ENCODE measurements at regions not wholly inside any gene's neighbourhood (a gene's known extent, or its start where the extent isn't known, plus 50 kb on each side); places are given as distances from the start of the nearest gene placed in this dataset.
"Not testable (repeated sequence)": the region's sequence is repeated elsewhere in the genome, so short reads cannot be mapped to it uniquely, and the experiment has no call there.

DNA sequence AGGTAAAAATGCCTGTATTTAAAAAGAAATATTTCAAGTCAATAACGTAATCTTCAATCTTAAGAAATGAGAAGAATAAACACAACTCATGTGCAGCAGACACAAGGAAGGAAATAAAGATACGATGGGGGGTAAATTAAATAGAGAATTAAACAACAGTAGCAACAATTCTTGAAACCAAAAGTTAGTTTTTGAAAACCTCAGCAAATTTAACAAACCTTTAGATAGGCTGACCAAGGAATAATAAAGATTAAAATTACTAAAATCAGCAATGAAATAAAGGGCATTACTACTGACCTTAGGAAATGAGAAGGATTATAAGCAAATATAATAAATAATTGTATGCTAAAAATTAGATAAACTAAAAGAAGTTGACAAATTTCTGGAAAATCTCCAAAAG is 178.9 kb downstream of the RTP5 start:
- no peak for DNase-seq (ENCODE audit: low spot score)

DNA sequence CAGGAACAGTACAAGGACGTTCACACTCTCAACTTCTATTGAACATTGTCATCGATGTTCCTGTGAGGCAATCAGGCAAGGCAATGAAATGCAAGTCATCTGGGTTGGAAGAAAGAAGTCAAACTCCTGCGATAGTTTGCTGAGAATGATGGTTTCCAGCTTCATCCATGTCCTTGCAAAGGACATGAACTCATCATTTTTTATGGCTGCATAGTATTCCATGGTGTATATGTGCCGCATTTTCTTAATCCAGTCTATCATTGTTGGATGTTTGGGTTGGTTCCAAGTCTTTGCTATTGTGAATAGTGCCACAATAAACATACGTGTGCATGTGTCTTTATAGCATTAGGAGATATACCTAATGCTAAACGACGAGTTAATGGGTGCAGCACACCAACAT is 180.0 kb downstream of the RTP5 start:
- DNase-seq (ENCODE audit: low spot score) = not testable (repeated sequence)

DNA sequence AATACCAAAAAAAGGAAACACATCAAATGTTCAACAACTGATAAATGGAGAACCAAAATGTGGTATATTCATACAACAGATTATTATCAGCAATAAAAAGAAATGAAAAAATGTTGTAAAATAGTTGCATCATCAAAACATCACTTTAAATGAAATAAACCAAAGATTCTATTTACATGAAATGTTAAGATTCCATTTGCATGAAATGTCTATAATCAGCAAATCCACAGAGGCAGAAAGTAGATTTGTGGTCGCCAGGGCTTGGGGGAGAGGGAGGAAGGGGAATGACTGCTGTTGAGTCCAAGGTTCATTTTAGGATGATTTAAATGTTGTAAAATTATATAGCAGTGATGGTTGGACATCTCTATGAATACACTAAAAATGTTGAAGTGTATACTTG is 181.9 kb downstream of the RTP5 start:
- no peak for DNase-seq (ENCODE audit: low spot score)

DNA sequence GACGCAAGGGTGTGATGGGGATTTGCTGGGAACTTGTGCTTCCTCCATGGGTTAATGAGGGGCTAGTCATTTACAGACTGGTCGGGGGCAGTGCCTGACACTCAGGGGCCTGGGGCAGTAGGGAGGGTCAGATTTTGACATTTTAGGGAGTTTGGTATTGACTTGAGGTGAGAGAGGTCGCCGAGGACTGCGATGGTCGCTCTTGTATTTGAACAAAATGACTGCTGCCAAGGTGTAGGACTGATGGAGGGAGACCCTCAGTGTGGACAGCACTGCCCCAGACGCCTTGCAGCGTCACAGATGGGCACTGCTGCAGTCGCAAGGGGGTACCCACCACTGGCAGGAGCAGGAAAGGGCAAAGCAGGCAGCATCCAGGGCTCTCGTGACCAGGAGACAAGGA is 182.9 kb downstream of the RTP5 start:
- DNase-seq (ENCODE audit: low spot score) = peak; percentile 22

DNA sequence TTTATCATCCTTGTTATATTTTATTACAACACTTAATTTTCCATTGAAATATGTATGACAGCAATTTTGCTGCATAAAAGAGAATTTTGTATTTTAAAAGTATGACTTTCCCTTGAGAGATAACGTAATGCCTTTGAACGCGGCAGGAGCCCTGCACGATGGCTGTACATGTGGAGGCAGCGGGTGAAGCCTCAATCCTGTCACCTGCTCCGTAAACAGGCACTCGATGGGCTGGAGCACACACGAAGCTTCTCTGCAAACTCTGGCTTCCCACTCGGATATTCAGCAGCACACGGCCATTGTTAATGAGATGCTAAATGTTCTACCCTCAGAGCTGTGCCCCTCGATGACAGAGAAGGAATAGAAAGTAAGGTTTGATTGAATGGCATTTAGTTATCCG is 184.4 kb downstream of the RTP5 start:
- DNase-seq (ENCODE audit: low spot score) = no peak

DNA sequence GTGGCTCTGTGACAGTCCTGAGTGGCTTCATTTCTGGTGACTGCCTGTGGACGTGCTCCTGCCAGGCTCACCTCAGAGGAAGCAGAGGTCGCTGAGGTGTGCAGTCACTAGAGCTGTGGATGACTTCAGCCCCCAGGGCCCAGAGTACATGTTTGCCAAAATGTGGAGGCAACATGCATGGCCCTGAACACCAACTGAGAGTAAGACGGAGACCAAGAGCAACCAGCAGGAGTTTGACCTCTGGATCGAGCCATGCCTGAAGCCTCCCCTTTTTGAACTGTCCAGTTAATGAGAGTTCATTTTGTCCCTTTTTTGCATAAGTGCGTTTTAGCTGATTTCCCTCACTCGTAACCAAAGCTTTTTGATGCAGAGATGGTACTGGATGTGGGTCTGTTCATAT is 184.9 kb downstream of the RTP5 start:
- DNase-seq (ENCODE audit: low spot score) = no peak

DNA sequence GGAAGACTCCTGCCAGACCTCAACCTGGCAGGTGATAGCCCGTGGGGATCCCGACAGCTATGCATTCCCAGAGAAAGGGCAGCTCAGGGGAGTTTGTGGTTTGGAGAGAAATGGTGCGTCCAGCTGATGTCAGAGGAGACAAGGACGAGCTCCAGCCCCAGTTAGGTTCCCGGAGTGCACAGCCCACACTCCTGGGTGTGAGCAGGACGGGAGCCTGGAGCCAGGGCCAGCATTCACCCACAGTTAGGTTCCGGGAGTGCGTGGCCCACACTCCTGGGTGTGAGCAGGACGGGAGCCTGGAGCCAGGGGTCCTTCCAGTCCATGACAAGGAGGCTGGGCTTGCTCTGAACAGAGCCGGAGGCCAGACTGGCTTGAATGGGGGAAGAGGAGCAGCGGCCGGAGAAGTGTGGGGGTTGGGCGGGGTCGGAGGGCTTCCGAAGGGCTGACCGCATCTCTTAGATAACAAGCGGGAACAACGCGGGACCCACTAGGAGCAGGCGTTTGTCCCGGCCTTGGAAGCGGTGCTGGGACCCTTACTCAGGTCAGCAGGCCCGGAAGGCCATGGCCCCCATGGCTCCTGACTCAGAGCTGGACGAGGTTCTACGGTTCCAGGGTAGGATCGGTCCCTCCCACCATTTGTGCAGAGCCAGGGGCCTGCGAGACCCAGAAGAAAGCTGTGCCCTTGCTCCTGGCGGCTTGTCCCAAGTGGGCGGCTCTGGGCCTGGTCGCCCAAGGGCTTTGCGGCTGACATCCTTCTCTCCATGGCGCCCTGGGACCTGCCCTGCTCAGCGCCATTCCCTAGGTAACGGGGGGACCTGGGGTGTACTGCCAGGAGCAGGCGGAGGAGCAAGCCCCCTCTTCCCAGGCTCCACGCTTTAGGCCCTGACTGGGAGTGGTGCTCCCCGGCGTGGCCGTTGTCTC is 185.6 kb downstream of the RTP5 start:
- no peak for DNase-seq (ENCODE audit: low spot score)

DNA sequence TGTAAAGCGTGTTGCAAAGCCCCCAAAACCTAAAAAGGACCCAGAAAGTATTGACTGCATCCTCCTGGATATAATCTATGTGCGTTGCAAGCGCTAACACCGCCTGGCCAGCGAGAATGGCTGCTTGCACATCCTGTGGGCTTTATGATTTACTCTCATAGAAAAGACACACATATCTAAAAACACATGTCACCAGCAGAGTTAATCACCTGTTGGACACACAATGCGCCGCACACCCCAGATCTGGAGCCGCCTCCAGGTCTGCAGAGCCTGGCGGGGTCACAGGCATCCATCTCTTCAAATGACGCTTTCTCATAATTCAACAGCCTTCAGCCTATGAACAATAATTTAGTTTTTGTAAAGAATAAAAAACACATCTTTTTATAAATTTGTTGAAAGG is 186.5 kb downstream of the RTP5 start:
- no peak for DNase-seq (ENCODE audit: low spot score)

DNA sequence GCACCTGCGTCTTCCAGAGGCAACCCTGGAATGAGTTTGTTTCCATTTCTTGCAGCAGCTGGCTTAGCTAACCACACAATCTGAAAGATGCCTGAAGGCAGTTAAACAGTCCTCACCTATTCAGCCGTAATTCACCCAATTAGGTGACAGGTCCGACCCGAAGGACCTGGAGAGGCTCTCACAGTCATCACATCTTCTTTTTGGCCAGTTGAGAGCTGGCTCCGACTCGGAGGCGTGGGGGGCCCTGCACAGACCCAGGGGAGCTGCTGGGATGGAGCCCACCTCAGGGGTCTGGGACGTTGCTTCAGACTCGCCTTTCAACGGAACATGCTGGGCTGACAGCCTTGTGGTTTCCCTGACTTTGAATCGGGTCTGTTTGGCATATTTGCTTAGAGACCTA is 187.3 kb downstream of the RTP5 start:
- no peak for DNase-seq (ENCODE audit: low spot score)

DNA sequence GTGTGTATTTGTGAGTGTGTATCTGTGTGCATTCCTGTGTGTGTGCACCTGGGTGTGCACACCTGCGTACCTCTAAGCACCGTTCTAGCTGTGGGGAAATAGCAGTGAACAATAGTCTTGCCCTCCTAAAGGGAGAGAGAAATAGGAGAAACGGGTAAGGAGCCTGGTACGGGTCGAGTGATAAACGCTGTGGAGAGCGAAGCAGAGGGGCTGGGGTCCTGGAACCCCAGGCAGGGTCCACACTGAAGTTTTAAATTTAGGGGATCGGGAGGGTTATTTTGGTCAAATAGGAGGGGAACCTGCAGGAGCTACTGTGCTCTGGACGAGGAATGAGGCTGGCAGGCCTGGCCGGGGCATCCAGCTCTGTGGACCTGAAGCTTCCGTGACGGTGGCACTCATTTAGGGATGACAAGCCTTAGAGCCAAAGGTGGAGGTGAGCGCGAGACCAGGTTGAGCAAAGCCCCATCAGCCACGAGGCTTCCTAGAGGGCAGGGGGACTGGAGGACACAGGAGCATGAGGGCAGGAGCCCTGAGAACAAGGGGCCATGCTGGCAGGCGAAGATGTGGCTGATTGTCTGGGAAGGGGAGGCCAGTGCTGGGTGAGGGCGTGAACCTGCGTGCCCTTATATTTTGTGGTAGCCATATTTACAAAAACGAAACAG is 188.0 kb downstream of the RTP5 start:
- DNase-seq (ENCODE audit: low spot score) = no peak

DNA sequence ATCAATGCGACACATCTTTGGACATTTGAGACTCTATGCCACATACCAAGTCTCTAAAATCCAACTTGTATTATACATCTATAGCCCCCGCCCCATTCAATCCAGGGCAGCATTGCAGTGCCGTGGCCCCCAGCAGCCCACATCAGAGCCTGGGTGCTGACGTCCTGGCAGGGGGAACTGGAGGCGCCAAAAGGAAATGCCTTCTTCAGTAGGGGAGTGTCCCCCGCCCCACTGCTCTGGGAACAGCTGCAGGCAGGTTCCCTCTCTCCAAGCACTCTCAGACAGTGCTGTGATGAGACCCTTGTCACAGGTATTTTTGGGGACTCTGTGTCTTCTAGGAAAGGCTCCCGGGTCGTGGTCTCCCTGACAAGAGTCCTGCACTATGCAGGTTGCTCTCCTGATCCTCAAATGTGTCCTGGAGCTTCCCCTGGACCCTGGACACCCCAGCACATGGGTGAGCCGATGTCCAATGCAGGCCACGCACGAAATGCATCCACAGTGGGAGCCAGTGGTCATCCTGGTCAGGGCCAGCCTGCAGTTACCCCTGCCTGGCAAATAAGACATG is 188.7 kb downstream of the RTP5 start:
- DNase-seq (ENCODE audit: low spot score) = no peak

DNA sequence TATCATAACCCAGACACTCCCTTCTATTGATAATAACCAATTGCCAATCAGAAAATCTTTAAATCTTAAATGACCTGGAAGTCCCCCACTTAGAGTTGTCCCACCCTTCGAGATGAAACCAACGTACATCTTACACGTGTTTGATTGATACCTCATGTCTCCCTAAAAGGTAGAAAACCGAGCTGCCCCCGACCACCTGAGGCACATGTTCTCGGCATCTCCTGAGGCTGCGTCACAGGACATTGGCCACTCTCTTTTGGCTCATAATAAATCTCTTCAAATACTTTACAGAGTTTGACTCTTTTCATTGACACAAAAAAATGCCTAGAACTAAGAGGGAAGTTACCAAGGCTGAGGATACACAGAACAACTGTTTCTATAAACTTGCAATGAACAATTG is 190.0 kb downstream of the RTP5 start:
- no peak for DNase-seq (ENCODE audit: low spot score)

DNA sequence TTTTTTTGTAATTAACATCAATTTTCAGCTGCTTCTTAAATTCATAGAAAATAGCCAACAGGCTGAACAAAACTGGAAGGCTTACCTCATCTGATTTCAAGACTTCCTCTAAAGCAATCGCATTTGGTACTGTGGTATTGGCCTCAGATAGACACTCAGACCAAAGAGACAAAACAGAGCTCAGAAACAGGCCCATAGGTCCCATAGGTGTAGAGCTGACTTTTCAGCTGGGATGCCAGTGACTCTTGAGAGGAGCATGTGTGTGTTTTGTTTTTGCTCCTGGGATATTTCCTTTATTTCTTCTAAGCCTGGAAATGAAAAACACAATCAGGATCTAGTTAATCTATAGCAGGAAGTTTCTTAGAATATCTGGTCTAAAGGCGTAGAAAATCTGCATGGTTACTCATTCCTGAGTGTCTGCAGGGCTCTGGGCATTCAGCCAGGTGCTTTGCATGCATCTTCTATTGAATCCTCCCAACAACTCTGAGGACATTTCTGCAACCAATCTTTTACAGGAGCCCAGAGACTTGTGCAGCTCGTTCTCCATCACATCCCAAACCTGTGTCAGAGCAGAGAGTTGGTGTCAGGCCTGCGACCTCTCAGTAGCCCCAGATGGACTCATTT is 190.8 kb downstream of the RTP5 start:
- no peak for DNase-seq (ENCODE audit: low spot score)

DNA sequence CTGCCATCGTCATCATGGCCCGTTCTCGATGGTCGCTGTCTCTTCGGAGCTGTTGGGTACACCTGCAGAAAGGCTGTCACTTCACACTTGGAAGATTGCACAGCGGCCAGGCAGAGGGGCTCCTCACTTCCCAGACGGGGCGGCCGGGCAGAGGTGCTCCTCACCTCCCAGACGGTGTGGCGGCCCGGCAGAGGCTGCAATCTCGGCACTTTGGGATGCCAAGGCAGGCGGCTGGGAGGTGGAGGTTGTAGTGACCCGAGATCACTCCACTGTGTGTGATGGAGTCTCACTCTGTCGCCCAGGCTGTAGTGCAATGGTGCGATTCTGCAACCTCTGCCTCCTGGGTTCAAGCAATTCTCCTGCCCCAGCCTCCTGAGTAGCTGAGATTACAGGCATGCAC is 192.4 kb downstream of the RTP5 start:
- DNase-seq (ENCODE audit: low spot score) = not testable (repeated sequence)

DNA sequence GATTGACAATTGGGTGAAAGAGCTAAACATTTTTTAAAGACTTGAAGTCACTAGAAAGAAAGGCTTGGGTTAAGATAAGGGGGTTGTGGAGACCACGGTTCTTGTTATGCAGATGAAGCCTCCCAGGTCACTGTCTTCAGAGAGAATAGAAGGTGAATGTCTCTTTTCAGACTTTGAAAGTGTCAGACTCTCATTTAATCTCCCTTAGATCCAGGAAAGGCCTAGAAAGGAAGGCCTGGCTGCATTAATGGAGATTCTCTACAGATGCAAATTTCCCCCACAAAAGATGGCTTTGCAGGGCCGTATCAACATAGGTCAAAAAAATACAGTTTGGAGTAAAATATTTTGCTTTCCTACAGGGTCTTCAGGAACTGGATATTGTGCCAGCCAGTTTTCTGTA is 193.9 kb downstream of the RTP5 start:
- DNase-seq (ENCODE audit: low spot score) = no peak

DNA sequence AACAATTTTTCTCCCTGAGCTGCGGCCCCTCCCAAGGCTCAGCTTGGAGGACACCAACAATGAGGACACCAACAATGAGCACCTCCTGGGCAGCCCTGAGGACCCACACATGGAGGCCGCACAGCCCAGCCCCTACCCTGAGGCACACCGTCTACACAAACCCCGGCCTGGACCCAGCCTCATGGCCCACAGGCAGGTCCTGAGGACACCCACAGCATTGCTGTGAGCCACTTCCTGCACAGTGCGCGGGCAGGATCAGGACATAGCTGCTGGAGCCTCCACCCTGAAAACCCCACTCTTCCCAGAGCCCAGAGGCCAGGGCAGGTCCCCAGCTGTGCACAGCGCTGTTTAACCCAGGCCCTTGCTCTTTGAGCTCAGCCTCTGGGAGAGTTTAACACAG is 194.3 kb downstream of the RTP5 start:
- no peak for DNase-seq (ENCODE audit: low spot score)

DNA sequence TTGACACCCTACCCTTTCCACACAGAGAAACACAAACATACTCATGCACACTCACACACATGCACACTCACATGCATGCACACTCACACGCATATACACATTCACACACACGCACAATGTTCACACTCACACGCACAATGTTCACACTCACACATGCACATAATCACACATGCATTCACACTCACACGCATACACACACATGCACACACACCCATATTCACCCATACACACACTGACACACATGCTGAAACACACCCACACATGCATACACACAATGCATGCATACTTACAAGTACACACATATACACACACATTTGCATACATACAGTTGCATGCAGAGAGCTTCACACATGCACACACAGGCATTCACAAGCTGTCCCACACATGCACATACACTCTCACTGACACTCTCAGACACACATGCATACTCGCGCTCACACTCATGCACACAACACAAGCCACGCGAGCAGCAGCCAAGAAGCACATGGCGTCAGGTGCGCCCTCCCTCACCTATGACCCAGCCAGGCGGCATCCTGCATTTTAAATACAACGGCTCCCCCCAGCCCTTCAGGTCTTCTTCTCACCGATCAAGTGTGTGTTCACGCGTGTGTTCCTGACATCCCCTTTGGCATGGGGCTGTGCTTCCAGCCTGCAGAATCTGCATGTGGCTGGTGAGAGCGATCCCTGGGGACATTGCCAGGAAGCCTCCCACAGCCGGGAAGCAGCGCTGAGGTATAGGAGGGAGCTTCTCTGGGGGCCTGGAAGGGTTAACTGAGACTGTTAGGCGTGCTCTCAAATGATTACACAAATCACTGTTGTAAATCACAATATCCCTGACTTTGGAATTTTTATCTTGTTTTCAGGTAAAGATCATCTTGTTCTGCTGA is 195.1 kb downstream of the RTP5 start:
- no peak for DNase-seq (ENCODE audit: low spot score)

DNA sequence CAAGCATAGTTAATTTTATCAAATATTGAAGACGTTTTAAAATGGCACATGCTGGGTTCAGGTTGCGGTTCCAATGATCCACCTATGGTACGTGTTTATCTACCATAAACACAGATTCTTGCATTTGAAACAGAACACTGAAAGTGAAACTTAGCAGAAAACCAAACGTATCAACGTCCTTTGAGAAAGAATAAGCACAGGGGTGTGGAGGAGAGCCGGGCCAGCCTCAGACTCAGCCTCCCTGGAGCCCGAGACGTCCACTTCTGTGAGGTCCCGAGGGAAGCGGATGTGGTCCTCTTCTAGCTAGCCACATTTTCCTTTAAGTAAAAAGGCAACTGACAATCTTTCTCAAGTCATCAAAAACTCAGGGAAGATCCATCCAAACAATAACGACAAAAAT is 195.9 kb downstream of the RTP5 start:
- no peak for DNase-seq (ENCODE audit: low spot score)

DNA sequence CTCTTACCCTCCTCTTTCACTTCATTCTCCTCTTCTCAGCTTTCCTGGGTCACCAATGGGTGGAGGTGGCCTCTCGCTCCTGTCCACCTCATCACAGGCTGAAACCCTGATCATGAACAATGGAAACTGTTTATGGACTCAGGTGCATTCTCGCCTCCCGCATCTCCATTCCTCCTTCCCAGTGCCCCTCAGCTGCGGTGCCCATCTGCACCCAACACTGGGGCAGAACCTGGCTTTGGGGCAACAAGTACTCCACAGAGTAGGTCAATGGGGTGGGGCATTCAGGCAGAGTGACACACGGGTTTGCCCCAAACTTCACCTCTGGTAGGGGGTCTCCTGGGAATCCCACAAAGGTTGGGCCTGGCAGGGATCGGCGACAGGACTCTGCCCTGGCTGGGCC is 199.5 kb downstream of the RTP5 start:
- no peak for DNase-seq (ENCODE audit: low spot score)

DNA sequence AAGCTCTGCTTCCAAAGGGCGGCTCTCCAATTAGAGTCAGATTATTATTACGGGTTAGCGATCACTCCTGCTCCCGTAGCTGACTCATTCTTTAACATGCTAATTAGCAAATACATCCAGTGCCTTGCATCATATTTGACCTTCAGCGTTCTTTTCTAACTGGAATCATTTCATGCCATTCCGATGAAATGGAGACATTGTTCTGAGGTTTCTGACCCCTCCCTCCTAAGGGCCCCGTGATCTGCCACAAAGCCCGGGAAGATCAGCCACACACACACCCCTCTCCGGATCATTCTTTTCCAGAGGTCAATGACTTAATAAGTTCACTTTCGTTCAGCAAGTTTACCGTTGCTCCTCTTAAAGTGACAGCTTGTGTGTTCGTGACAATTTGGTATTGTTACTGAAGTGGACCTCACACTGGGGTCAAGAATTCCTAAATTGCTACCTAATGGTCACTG is 200.4 kb downstream of the RTP5 start:
- DNase-seq (ENCODE audit: low spot score) = not testable (repeated sequence)

DNA sequence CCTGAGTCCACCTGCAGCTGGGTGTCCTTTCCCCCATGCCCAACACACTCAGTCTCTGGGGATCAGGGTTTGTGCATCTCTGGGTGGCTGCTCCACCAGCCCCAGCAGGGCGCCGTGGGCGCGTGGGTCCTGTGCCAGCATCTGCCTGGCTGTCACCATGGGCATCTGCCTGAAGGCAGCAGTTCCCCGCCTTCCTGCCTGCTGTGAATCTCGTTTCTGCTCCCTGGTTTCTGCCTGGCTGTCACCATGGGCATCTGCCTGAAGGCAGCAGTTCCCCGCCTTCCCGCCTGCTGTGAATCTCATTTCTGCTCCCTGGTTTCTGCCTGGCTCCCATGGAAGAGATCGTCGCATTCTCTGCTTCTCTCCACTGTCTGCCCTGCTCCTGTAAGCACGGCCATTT is 201.2 kb downstream of the RTP5 start:
- DNase-seq (ENCODE audit: low spot score) = not testable (repeated sequence)

DNA sequence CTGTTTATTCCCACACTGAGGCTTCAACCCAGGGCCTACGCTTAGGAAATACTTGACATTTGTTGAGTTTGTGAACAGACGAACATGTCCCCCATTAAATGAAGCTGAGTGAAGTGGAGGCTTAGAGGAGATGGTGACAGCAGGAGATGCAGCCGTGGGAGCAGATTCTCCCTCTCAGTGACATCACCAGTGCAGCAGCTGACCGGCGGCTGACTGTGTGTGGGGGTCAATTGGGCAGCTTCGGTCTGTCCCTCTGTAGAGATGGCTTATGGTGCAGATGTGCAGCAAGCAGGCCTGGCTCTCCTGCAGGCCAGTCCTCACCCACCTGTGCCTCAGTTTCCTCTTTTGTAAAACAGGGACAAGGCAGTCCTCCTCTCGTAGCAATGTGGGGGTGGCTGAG is 201.8 kb downstream of the RTP5 start:
- not testable (repeated sequence) for DNase-seq (ENCODE audit: low spot score)

Measured in ecto neural progenitor cell (in vitro differentiated cells).